Osteoblast (primary cell): ENCODE measurements at regions not wholly inside any gene's neighbourhood (a gene's known extent, or its start where the extent isn't known, plus 50 kb on each side); places are given as distances from the start of the nearest gene placed in this dataset.
"Not testable (repeated sequence)": the region's sequence is repeated elsewhere in the genome, so short reads cannot be mapped to it uniquely, and the experiment has no call there.

Experiments
- DNase-seq: peaks from one replicate; pipeline ENCODE4 v3.0.0; 2011; ENCODE audit warnings: low spot score, mixed read lengths; ENCODE audit not compliant: insufficient read length; ENCODE audit errors: missing footprints
- H2AFZ ChIP-seq: 2 replicates; pipeline ENCODE4 v1.6.0; 2011; ENCODE audit warnings: mild to moderate bottlenecking, low read length
- H3K27ac ChIP-seq: 2 replicates; pipeline ENCODE4 v1.5.1; 2011; ENCODE audit warnings: mild to moderate bottlenecking, low read depth, low read length, moderate library complexity
- H3K27me3 ChIP-seq: 2 replicates; pipeline ENCODE4 v1.6.0; 2012; ENCODE audit warnings: mild to moderate bottlenecking, control low read depth, inconsistent platforms, low read length, moderate library complexity; ENCODE audit not compliant: insufficient read depth
- H3K36me3 ChIP-seq: 2 replicates; pipeline ENCODE4 v1.5.1; 2011; ENCODE audit warnings: mild to moderate bottlenecking, low read length, control low read depth, moderate library complexity; ENCODE audit not compliant: insufficient read depth
- H3K4me1 ChIP-seq: 2 replicates; pipeline ENCODE4 v1.5.1; 2011; ENCODE audit warnings: mild to moderate bottlenecking, low read length, control low read depth, moderate library complexity; ENCODE audit not compliant: insufficient read depth
- H3K4me2 ChIP-seq: 2 replicates; pipeline ENCODE4 v1.6.0; 2011; ENCODE audit warnings: mild to moderate bottlenecking, low read length; ENCODE audit not compliant: insufficient read depth
- H3K4me3 ChIP-seq: fragments of 200-600 bp; sonication (generic); 3 replicates; pipeline ENCODE4 v1.5.1; 2012; ENCODE audit warnings: mild to moderate bottlenecking, low read length, inconsistent platforms; ENCODE audit not compliant: insufficient read depth
- H3K79me2 ChIP-seq: 2 replicates; pipeline ENCODE4 v1.6.0; 2012; ENCODE audit warnings: mild to moderate bottlenecking, low read length, control low read depth, inconsistent platforms; ENCODE audit not compliant: insufficient read depth
- H3K9me3 ChIP-seq: 2 replicates; pipeline ENCODE4 v1.5.1; 2011; ENCODE audit warnings: low read depth, low read length, control low read depth
- H4K20me1 ChIP-seq: 2 replicates; pipeline ENCODE4 v1.6.0; 2012; ENCODE audit warnings: mild to moderate bottlenecking, low read length, control low read depth; ENCODE audit not compliant: insufficient read depth

DNA sequence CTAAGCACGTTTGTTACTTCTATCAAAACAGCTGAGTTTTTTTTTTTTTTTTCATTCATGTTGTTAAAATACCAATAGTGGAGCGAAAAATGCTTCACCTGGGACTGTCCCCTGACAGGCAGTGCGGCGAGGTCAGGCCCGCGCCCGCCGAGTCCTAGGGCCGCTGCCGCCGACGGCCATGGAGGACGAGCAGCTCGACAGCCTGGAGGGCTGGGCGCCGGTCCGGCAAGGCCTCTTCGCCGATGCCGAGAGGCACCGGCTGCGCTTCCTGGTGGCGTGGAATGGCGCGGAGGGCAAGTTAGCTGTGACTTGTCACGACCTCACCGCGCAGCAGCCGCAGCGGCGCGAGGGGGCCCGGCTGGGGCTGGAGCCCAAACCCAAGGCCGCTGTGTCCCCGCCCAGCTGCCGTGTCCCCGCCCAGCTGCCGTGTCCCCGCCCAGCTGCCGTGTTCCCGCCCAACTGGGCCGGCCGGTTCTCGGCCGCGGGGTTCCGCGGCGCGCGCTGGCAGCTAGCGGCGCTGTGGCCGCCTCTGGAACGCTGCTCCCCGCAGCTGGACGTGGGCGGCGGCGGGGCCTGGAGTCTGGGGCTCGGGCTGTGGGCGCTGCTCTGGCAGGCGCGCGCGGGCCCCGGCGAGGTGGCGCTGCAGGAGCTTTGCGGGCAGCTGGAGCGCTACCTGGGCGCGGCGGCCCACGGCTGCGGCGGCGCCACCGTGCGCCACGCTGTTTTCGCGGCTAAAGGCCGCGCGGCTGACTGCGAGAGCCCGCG is 56.7 kb upstream of the GOLGA8R start:
- not testable (repeated sequence) for H3K9me3 ChIP-seq, DNase-seq, H4K20me1 ChIP-seq, H3K4me2 ChIP-seq, H3K79me2 ChIP-seq, H3K4me1 ChIP-seq, H3K36me3 ChIP-seq, H3K27ac ChIP-seq, H3K27me3 ChIP-seq, H2AFZ ChIP-seq
- H3K4me3 ChIP-seq = peak overlapping the region; percentile 40

DNA sequence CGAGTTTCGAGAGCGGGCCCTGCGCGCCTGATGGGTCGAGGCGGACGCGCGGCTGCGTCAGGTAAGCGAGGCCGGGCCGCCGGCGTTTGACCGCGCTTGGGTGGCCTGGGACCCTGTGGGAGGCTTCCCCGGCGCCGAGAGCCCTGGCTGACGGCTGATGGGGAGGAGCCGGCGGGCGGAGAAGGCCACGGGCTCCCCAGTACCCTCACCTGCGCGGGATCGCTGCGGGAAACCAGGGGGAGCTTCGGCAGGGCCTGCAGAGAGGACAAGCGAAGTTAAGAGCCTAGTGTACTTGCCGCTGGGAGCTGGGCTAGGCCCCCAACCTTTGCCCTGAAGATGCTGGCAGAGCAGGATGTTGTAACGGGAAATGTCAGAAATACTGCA is 57.3 kb upstream of the GOLGA8R start:
- not testable (repeated sequence) for H3K4me2 ChIP-seq, H3K36me3 ChIP-seq, H3K79me2 ChIP-seq, H4K20me1 ChIP-seq, DNase-seq, H2AFZ ChIP-seq, H3K9me3 ChIP-seq, H3K27ac ChIP-seq, H3K27me3 ChIP-seq, H3K4me1 ChIP-seq
- peak overlapping the region; percentile 40 for H3K4me3 ChIP-seq

DNA sequence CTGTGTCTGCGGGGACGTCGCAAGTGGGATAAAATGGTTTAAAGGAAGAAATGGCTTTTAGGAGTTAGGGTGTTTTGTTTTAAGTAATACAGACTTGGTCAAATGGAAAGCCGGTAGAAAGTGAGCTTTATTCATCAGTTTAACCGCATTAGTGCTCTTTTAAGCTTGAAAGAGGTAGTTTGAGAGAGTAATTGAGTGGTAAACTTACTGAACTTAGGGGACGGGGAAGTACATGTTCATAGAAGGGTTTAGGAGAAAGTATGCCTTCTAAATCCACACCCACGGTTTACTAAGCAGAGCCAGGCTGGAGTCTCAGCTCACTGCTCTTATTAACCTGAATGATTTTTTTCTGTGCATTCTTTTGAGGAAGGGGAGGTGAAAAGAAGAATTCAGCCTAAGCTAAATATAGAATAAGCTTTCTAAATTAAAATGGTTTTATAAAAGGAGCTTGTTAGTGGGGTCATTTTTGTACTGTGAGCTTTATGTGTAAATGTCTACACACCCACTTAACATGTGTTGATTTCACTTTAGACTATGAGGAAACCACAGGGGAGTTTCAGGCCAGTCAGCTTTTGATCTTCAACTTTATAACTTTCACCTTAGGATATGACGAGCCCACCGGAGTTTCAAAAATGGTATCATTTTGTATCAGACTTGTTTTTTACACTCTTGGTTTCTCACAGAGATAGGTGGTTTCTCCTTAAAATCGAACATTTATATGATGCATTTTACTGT is 57.9 kb upstream of the GOLGA8R start:
- DNase-seq, H3K27ac ChIP-seq, H3K27me3 ChIP-seq, H4K20me1 ChIP-seq, H3K4me3 ChIP-seq, H2AFZ ChIP-seq, H3K79me2 ChIP-seq, H3K36me3 ChIP-seq, H3K4me2 ChIP-seq, H3K4me1 ChIP-seq, H3K9me3 ChIP-seq: not testable (repeated sequence)

DNA sequence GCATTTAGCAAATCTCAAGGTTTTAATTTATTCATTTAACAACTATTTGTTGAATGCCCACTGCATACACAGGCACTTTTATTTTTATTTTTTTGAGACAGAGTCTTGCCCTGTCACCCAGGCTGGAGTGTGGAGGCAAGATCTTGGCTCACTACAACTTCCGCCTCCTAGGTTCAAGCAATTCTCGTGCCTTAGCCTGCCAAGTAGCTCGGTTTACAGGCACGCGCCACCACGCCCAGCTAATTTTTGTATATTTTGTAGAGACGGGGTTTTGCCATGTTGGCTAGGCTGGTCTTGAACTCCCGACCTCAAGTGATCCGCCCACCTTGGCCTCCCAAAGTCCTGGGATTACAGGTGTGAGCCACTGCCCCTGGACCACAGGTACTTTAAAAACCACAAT is 67.0 kb upstream of the GOLGA8Q start:
- not testable (repeated sequence) for H3K27ac ChIP-seq, H2AFZ ChIP-seq, H3K4me1 ChIP-seq, DNase-seq, H3K36me3 ChIP-seq, H3K4me2 ChIP-seq, H3K4me3 ChIP-seq, H3K9me3 ChIP-seq, H3K79me2 ChIP-seq, H3K27me3 ChIP-seq, H4K20me1 ChIP-seq

DNA sequence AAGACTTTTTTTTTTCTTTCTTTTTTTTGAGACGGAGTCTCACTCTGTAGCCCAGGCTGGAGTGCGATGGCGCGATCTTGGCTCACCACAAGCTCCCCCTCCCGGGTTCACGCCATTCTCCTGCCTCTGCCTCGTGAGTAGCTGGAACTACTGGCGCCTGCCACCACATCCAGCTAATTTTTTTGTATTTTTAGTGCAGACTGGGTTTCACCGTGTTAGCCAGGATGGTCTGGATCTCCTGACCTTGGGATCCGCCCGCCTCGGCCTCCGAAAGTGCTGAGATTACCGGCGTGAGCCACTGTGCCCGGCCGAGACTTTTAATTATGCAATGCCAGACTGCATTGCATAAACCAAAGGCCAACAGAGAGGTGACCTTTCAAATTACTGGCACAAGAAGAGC is 62.6 kb upstream of the GOLGA8Q start:
- not testable (repeated sequence) for H3K4me3 ChIP-seq, H3K36me3 ChIP-seq, DNase-seq, H2AFZ ChIP-seq, H3K27me3 ChIP-seq, H3K4me1 ChIP-seq, H3K9me3 ChIP-seq, H3K79me2 ChIP-seq, H3K4me2 ChIP-seq, H3K27ac ChIP-seq, H4K20me1 ChIP-seq

DNA sequence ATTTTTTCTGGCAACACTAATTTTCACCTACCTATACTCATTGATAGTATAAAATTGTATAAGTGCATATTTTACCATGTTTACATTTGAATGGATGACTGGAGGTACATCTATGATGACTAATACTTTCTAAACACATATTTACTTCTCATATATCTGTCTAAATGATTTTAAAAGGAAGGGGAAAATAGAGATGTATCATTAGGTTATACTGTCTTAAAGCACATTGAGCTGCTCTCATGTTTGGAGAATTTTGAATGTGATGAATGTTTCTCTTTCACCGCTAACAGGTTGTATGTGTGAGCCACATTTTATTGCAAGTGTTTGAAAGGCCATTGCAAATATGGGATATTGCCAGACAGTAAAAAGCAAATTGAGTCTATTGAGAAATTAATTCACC is 61.5 kb upstream of the GOLGA8Q start:
- H4K20me1 ChIP-seq, H3K9me3 ChIP-seq: not testable (repeated sequence)

DNA sequence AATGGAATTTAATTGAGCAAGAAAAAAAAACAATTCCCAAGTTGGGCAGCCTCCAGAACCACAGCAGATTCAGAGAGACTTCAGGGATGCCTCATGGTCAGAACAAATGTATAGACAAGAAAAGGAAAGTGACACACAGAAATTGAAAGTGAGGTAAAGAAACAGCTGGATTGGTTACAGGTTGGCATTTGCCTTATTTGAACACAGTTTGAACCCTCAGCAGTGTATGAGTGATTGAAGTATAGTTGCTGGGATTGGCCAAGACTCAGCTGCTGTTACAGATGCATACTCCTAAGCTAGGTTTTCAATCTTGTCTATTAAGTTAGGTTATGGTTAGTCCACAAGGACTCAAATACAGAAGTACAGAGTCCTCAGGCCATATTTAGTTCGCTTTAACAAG is 57.9 kb upstream of the GOLGA8Q start:
- H3K79me2 ChIP-seq, H4K20me1 ChIP-seq, H3K4me1 ChIP-seq, DNase-seq, H2AFZ ChIP-seq, H3K4me3 ChIP-seq, H3K27ac ChIP-seq, H3K36me3 ChIP-seq, H3K27me3 ChIP-seq, H3K4me2 ChIP-seq, H3K9me3 ChIP-seq: not testable (repeated sequence)

More for the DNA sequence above, 61.5 kb upstream of the GOLGA8Q start:
- not testable (repeated sequence) for H3K27me3 ChIP-seq, H3K36me3 ChIP-seq, H3K27ac ChIP-seq, H3K4me2 ChIP-seq, DNase-seq, H3K4me1 ChIP-seq, H3K79me2 ChIP-seq, H3K4me3 ChIP-seq, H2AFZ ChIP-seq

DNA sequence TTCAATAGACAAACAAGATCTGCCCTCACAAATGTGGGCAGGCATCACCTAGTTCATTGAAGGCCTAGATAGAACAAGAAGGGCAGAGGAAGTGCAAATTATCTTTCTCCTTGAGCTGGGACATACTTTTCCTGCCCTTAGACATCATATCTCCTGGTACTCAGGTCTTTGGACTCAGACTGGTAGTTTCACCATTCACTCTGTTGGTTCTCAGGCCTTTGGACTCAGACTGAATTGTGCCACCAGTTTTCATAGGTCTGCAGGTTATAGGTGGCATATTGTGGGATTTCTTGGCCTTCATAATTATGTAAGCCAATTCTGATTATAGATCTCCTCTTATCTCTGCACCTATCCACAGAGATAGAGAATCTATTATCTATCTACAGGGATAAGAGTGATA is 54.6 kb upstream of the GOLGA8Q start:
- not testable (repeated sequence) for H3K9me3 ChIP-seq, DNase-seq, H3K36me3 ChIP-seq, H3K27me3 ChIP-seq, H2AFZ ChIP-seq, H3K79me2 ChIP-seq, H3K4me2 ChIP-seq, H3K4me3 ChIP-seq, H3K4me1 ChIP-seq, H3K27ac ChIP-seq, H4K20me1 ChIP-seq

DNA sequence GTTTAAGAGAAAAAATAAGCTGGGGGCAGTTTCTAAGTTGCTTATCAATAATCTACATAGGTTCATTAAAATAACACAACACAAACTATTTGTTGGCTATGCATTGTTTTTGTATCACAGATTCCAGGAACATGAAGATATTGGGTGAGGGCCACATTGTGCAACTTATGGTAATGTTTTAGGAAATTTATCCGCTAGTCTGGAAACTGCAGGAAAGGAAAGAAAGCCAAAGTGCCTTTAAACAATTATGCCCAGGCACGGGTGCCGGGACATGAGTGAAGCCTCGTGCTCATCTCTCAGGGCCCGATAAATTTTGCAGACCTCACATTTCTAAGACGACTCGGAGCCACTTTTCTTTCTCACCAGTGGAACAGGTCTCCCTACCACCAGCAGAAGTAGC is 52.6 kb upstream of the GOLGA8Q start:
- H2AFZ ChIP-seq, H3K36me3 ChIP-seq, H3K79me2 ChIP-seq, H3K27ac ChIP-seq, H3K4me3 ChIP-seq, H3K4me2 ChIP-seq, H3K27me3 ChIP-seq, H4K20me1 ChIP-seq, H3K4me1 ChIP-seq, DNase-seq, H3K9me3 ChIP-seq: not testable (repeated sequence)
